Brain pericyte (primary cell): ENCODE measurements at regions not wholly inside any gene's neighbourhood (a gene's known extent, or its start where the extent isn't known, plus 50 kb on each side); places are given as distances from the start of the nearest gene placed in this dataset.

Experiments used
- DNase-seq: peaks from one replicate; pipeline ENCODE4 v3.0.0-alpha.2; 2012; ENCODE audit warnings: low read depth, low spot score

DNA sequence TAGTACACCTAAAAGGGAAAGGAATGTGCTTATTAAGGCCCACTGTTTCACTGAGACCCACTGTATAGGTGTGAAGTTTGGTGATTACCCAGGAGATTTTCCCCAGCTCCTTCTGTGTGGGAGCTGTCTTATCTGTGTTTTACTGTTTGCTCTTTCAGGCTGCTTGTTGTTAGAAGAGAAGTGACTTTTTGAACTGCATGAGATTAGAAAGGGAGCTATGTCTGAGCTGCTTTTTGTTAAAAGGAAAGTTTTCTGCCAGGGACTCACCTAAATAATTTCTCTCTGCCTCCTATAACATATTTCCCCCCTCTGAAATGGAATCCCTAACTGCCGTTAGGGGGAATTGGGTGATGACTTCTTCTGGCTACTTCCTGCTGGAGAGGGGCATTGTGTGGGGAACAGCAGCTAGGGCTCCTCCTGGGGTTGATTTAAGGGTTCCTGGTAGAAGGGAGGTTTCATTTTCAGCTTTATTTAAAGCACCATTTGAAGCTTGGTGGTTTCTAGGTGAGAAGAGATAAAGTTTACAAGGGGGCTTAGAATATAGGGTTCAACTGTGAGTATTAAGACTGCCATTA, 77.1 kb upstream of the ATP11B start:
- no peak for DNase-seq

GRCh38 chr3:182717216-182717615, 76.1 kb upstream of the ATP11B start:
- no peak for DNase-seq

DNA sequence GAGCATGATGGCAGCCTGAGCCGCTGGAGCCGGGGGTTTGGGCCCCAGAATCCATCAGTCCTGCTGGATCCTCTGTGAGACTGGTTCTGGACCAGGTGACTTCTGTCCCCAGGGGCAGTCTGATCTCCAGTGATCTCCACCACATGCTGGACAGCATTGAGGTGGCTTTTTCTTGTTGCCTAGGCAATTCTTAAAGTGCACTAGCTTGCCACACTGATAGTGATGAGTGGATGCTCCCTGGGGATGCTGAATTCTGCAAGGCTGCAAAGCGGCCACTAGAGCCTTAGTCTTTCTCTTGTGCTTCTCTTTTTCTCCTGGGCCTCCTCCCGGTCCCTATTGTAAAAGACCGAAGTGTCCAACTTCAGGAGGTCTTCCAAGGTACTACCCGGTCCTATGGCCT, 70.4 kb upstream of the ATP11B start:
- no peak for DNase-seq

DNA sequence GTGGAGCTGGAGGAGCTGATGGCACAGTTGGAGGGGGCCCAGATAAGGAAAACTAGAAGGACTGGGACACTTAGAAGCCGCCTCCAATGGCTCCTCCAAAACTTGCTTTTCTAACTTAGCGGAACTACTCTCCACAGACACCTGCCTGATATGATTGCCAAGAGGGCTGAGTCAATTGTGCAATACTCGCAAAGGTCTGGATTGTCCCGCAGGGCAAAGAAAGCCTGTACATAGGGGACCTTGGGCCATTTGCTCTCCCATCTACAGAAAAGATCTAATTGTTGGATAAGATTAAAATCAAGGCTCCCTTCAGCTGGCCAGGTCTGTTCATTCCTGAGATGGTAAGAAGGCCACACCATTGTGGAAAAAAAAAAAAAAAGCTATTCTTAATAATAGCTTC, 69.7 kb upstream of the ATP11B start:
- no peak for DNase-seq

DNA sequence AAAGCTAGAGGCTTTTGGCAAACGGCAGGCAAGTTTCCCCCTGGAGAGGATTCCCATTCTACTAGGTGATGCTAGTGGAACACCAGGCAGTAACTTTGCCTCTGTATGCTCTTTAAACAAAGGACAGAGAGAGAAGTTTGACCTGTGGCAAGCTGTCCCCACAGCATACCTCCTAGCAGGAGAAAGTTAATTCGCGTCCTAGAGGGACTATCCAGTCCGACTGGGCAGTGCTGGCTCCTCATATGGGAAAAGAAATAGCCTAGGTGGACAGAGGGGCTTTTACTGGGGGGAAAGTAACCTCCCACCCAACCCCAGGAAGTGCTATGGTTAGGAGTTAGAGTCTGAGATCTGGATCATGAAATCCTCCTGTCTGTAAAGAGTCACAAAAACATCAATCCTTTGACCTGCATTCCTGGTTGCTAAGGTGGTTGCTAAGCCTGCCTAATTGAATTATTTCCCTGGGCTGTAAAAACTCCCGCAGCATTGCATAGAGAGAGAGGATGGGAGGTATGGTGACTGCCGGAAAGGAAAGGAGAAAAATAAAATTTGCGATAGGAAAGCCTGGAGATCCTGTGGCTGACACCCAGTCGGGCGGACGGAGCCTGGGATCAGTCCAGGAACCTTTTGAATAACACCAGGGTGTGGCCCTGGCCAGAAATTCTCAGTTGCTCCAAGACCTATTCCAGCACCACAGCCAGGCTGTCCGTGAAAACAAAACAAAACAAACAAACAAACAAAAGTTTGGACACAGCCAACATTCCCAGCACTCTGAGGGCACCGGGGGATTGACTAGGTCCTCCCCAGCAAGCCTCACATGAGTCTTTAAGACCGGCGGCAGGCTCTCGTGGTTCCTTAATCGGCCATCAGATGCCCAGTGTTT, 67.7 kb upstream of the ATP11B start:
- no peak for DNase-seq

DNA sequence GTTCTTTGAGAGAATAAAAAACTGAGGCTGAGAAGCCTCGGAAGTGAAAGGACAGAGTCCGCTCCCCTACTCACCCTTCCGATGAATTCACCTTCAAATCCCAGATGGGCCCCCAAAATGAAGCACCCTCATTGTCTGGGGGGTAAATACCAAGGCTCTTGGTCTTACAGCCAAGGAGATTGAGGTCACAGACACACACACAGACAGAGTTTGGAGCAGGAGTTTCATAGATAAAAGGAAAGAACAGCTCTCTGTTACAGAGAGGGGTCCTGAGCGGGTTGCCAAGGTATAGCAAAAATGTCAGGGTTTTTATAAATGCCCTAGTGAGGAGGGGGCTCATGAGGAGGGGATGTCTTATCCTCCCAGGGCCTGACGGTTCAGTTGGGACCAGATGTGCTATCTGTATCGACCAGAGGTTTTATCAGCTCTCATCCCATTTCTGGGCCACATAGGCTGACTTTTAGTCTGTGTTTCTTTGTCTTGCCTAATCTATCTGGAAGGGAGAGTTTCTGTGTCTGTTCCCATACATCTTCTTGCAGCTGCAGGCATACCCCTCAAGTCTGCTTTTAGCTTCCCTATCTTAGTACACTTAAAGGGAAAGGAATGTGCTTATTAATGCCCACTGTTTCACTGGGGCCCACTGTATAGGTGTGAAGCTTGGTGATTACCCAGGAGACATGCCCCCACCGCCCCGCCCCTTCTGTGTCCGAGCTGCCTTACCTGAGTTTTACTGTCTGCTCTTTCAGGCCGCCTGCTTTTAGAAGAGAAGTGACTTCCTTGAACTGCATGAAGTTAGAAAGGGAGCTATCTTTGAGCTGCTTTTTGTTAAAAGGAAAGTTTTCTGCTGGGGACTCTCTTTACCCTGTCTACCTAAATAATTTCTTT, 66.8 kb upstream of the ATP11B start:
- no peak for DNase-seq

GRCh38 chr3:182728238-182728637, 65.1 kb upstream of the ATP11B start:
- no peak for DNase-seq

- no peak for DNase-seq
These were observed 63.2 kb upstream of the ATP11B start for GRCh38 chr3:182729903-182730674.

DNA sequence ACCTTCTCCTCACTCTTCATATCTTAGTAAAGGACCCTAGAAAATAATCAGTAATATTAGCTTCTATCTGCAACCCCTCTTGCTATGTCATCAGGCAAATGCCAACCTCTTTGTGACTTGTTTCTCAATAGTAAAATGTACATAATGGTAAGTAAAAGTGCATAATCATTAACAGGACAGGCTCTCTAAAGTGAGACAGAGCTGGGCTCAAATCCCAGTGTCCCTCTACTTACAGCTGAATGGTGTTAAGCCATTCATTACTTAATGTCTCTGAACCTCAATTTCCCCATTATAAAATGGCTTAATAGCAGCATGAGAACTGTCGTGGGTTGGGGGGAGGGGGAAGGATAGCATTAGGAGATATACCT, 62.6 kb upstream of the ATP11B start:
- no peak for DNase-seq

DNA sequence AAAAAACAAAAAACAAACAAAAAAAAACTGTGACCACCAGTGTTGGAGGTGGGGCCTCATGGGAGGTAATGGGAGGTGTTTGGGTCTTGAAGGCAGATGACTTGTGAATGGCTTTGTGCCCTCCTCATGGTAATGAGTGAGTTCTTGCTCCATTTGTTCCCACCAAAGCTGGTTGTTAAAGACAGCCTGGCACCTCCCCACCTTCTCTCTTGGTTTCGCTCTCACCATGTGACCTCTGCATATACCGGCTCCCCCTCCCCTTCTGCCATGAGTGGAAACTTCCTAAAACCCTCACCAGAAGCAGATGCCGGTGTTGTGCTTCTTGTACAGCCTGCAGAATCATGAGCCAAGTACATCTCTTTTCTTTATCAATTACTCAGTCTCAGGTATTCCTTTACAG, 61.5 kb upstream of the ATP11B start:
- DNase-seq = no peak

DNA sequence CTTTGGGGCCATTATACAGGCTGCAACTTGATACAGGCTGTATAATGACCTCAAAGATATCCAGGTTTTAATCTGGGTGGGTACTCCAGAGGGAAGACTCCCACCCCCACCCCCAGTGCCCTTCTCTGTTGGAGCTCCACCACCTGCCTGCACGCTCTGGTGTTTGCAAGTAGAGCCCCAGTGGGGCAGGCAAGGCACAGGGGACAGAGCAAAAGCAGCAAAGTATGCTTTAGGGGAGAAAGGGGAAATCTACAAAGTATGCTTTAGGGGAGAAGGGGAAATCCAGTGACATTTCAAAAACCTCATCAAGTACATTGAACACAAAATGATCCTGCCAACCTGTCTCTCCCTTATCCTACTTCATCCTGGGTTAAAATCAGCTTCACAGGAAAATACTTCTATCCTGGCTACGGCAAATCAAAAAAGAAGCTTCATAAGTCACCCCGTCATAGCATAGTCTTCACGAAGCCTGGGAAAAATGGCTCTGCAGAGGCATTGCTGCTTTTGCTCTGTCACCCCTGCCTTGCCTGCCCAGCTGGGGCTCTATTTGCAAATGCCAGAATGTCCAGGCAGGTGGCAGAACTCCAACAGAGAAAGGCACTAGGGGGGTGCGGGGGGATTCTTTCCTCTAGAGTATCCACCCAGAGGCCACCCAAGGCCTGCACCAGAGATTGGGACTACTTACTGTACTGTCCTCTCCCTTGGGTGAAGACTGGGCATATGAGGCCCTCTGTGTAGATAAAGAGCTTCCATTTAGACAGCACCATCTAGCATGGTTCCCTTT, 60.9 kb upstream of the ATP11B start:
- no peak for DNase-seq

DNA sequence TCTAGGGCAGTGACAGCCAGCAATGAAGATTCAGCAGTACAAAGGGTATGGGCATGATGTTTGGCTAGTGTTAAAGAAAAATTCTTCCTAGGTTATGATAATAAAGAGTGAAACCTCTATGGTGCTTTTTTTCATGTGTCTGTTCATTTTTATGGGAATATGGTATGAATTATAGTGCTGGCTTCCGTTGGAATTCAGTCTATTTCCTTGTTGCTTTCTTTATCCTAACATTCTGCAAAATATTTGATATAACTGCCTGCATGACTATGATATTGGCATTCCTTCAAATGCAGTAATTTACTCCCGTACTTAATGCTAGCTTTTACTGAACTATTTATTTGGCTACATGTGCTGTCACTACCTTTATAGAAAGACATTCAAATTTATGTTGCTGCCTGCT, 57.6 kb upstream of the ATP11B start:
- DNase-seq = no peak

GRCh38 chr3:182737825-182738224, 55.5 kb upstream of the ATP11B start:
- DNase-seq = no peak

- no peak for DNase-seq
These were observed 54.5 kb upstream of the ATP11B start for GRCh38 chr3:182738583-182739411.

DNA sequence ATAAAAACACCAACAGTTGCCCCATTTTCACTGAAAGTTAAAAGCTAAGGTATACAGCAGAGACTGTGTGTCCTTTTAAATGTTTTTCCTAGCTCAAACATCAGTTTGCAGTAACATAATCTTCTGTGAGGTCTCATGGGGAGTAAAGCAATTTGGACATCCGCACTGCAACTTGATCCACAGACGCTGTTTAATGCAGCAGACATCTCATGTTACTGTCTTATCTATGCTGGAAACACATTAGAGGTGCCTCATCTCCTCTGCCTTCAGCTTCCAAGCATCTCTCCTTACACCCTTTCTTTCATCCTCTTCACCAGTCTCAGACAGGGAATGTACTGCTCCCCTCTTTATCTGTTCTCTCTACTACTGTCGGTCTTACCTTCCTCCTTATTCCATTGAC, 53.7 kb upstream of the ATP11B start:
- peak; percentile 13 for DNase-seq

DNA sequence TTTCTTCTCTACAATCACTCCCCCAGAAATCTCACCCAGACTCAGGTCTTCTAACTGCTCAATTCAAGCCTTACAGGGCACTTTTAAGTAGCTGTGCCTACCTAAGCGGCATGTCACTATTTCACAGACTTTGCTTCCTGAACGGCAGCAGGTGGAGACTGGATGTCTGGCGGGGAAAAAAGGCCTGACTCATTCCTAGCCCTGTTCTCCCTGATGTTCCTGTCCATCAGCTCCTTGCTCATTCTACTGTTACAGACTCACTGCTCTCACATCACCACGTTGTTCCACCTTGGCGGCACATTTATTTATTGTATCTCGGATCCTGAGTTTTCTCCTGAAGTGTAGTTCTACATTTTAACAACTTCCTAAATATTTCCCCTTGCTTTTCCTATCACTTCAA, 52.6 kb upstream of the ATP11B start:
- no peak for DNase-seq

- DNase-seq = no peak
These were observed 52.1 kb upstream of the ATP11B start for GRCh38 chr3:182741214-182741613.
